ENCODE measurements at regions not wholly inside any gene's neighbourhood (a gene's known extent, or its start where the extent isn't known, plus 50 kb on each side); places are given as distances from the start of the nearest gene placed in this dataset.
A peak's percentile ranks its signal among the peaks of the same experiment; 100 is the strongest.

GRCh38 chr5:143716881-143717280, 95.1 kb upstream of the HMHB1 start:
- Histone ChIP-seq H2AFZ (no peak overlapping the region), H3K9me3 (ENCODE audit: insufficient read depth, low read depth) (no peaks in the 10 kb centered on the region), H3F3A (ENCODE audit: insufficient read depth, low read depth) (no peaks in the 10 kb centered on the region), H4K20me1 (ENCODE audit: insufficient read depth) (no peaks in the 10 kb centered on the region), H3K4me3 (no peak overlapping the region), H3K4me1 (replicated peaks; ENCODE audit: insufficient read depth) (0 out of 2 replicates have a peak, but pooled peaks cover 4% of the 10 kb centered on the region), H3K27me3 (ENCODE audit: insufficient read depth, low read depth) (no peaks in the 10 kb centered on the region), H3K79me2 (ENCODE audit: low read depth) (no peaks in the 10 kb centered on the region), H3K36me3 (ENCODE audit: low read depth) (no peaks in the 10 kb centered on the region), H3K27ac (no peak overlapping the region), H3K4me2 (no peak overlapping the region), H3K9me2 (ENCODE audit: insufficient read depth) (no peaks in the 10 kb centered on the region)
- POLR2A ChIA-PET (ENCODE audit: unreplicated experiment): no interaction called here
- CTCF ChIA-PET: no interaction called here
- TF ChIP-seq EZH2 (IDR thresholded peaks at IDR 0.05; ENCODE audit: low read depth): no peak
- TF ChIP-seq CTCF (conservative IDR thresholded peaks at IDR 0.05): no peak
- DNase-seq: no peak
- intact Hi-C loops (cut with micrococcal nuclease; ENCODE audit: unreplicated experiment): no loop called here
- no TSS peak for BruUV-seq (replicated peaks)

DNA sequence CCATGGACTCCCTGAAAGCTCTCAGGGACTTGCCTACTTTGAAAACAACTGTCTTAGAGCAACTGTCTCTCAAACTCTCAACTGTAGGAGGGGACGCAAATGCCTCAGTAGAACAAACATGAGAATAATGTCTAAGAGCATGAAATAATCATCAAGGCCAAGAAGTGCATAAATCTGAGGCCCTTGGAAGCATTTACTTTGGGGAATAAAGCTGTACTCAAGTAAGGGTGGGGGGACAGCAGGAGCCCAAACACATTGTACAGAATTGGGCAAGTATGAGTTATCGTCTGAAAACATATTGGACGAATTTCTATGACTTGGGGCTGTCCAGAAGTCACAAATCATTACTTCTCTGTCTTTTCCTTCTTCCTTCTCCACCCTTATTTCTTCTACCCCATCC, 96.3 kb upstream of the HMHB1 start:
- Histone ChIP-seq H3K4me1 (replicated peaks; ENCODE audit: insufficient read depth) (0 out of 2 replicates have a peak, but pooled peaks cover 4% of the 10 kb centered on the region), H4K20me1 (ENCODE audit: insufficient read depth) (no peaks in the 10 kb centered on the region), H3K36me3 (ENCODE audit: low read depth) (no peaks in the 10 kb centered on the region), H3K27me3 (ENCODE audit: insufficient read depth, low read depth) (no peaks in the 10 kb centered on the region), H3K27ac (no peak overlapping the region), H3F3A (ENCODE audit: insufficient read depth, low read depth) (no peaks in the 10 kb centered on the region), H3K4me3 (no peak overlapping the region), H3K9me3 (ENCODE audit: insufficient read depth, low read depth) (no peaks in the 10 kb centered on the region), H3K9me2 (ENCODE audit: insufficient read depth) (no peaks in the 10 kb centered on the region), H2AFZ (no peak overlapping the region), H3K79me2 (ENCODE audit: low read depth) (no peaks in the 10 kb centered on the region), H3K4me2 (no peak overlapping the region)
- intact Hi-C loops (cut with micrococcal nuclease; ENCODE audit: unreplicated experiment): no loop called here
- TF ChIP-seq EZH2 (IDR thresholded peaks at IDR 0.05; ENCODE audit: low read depth): no peak
- no peak for TF ChIP-seq CTCF (conservative IDR thresholded peaks at IDR 0.05)
- no TSS peak for BruUV-seq (replicated peaks)
- DNase-seq: no peak
- ChIA-PET CTCF (no interaction called here), POLR2A (ENCODE audit: unreplicated experiment) (no interaction called here)

- Histone ChIP-seq H3F3A (ENCODE audit: insufficient read depth, low read depth) (no peaks in the 10 kb centered on the region), H3K27me3 (ENCODE audit: insufficient read depth, low read depth) (no peaks in the 10 kb centered on the region), H4K20me1 (ENCODE audit: insufficient read depth) (no peaks in the 10 kb centered on the region), H3K4me1 (replicated peaks; ENCODE audit: insufficient read depth) (0 out of 2 replicates have a peak, but pooled peaks cover 4% of the 10 kb centered on the region), H3K9me3 (ENCODE audit: insufficient read depth, low read depth) (no peaks in the 10 kb centered on the region), H3K4me2 (peak overlapping the region; percentile 36), H2AFZ (no peak overlapping the region), H3K4me3 (no peak overlapping the region), H3K27ac (no peak overlapping the region), H3K9me2 (ENCODE audit: insufficient read depth) (no peaks in the 10 kb centered on the region), H3K36me3 (ENCODE audit: low read depth) (no peaks in the 10 kb centered on the region), H3K79me2 (ENCODE audit: low read depth) (no peaks in the 10 kb centered on the region)
- DNase-seq: peak; percentile 38 to 54
- no peak for TF ChIP-seq EZH2 (IDR thresholded peaks at IDR 0.05; ENCODE audit: low read depth)
- TF ChIP-seq CTCF (conservative IDR thresholded peaks at IDR 0.05): no peak
- intact Hi-C loops (cut with micrococcal nuclease; ENCODE audit: unreplicated experiment): no loop called here
- BruUV-seq (replicated peaks): no TSS peak
- ChIA-PET CTCF (no interaction called here), POLR2A (ENCODE audit: unreplicated experiment) (no interaction called here)
These were observed 97.3 kb upstream of the HMHB1 start for GRCh38 chr5:143714629-143715028.

Data from PC-9 (cell line).